MM.1S (cell line): ENCODE measurements at regions not wholly inside any gene's neighbourhood (a gene's known extent, or its start where the extent isn't known, plus 50 kb on each side); places are given as distances from the start of the nearest gene placed in this dataset.

ENCODE experiments used
- CTCF ChIP-seq: fragments of 300-600 bp; sonication (generic); IDR thresholded peaks from 2 replicates; pipeline ENCODE4 v1.5.1; 2016; ENCODE audit warnings: antibody characterized with exemption, low read length, mixed read lengths
- EZH2 ChIP-seq: fragments of 300-600 bp; sonication (generic); optimal IDR thresholded peaks from 2 replicates; pipeline ENCODE3; 2017; ENCODE audit warnings: low read depth, mild to moderate bottlenecking, antibody characterized with exemption, low read length, mixed read lengths
- EZH2phosphoT487 ChIP-seq: fragments of 300-600 bp; sonication (generic); IDR thresholded peaks from 2 replicates; pipeline ENCODE4 v1.6.1; 2018; ENCODE audit warnings: antibody characterized with exemption, low read length

- no peak for TF ChIP-seq CTCF
- no peak for TF ChIP-seq EZH2
- TF ChIP-seq EZH2phosphoT487, result no peak
Measured at GRCh38 chr7:118306771-118307170, 82.3 kb downstream of the ANKRD7 start.
